ENCODE measurements at regions not wholly inside any gene's neighbourhood (a gene's known extent, or its start where the extent isn't known, plus 50 kb on each side); places are given as distances from the start of the nearest gene placed in this dataset.
"Not testable (repeated sequence)": the region's sequence is repeated elsewhere in the genome, so short reads cannot be mapped to it uniquely, and the experiment has no call there.

- TF ChIP-seq EP300 (IDR thresholded peaks at IDR 0.05; ENCODE audit: low read length); CTCF (IDR thresholded peaks at IDR 0.05 in 2 of 3, conservative IDR thresholded peaks at IDR 0.05 in 1 of 3; ENCODE audit: insufficient read depth in 2 of 3, low read depth in 1 of 3, low read length in 3 of 3); SMARCA5 (IDR thresholded peaks at IDR 0.05): not testable (repeated sequence)
Observed at GRCh38 chr22:11017108-11017507, 4510.9 kb upstream of the OR11H1 start.

Data from K562 (cell line).